Neural cell (in vitro differentiated cells): ENCODE measurements at regions not wholly inside any gene's neighbourhood (a gene's known extent, or its start where the extent isn't known, plus 50 kb on each side); places are given as distances from the start of the nearest gene placed in this dataset.
"Not testable (repeated sequence)": the region's sequence is repeated elsewhere in the genome, so short reads cannot be mapped to it uniquely, and the experiment has no call there.

Experiments used
- H2AFZ ChIP-seq: fragments of 200-600, 300-800 bp; sonication (generic), shearing (Covaris generic); 2 replicates; pipeline ENCODE4 v1.6.0; 2014; ENCODE audit warnings: low read depth, mild to moderate bottlenecking, antibody characterized with exemption, low read length, moderate library complexity
- H3F3A ChIP-seq: fragments of 200-600 bp; shearing (Covaris generic); 2 replicates; pipeline ENCODE4 v1.6.1; 2016; ENCODE audit warnings: mild to moderate bottlenecking, moderate library complexity, mixed read lengths, antibody characterized with exemption, low read length; ENCODE audit not compliant: insufficient read depth, poor library complexity, severe bottlenecking
- H3K27ac ChIP-seq: fragments of 200-600, 300-800 bp; sonication (generic), shearing (Covaris generic); 2 replicates; pipeline ENCODE4 v1.5.1; 2014; ENCODE audit warnings: mild to moderate bottlenecking, low read length, moderate library complexity
- H3K27me3 ChIP-seq: fragments of 300-800, 200-600 bp; sonication (generic), shearing (Covaris generic); 2 replicates; pipeline ENCODE4 v1.6.0; 2014; ENCODE audit warnings: mild to moderate bottlenecking, low read depth, low read length, moderate library complexity; ENCODE audit not compliant: insufficient read depth
- H3K36me3 ChIP-seq: fragments of 300-800, 200-600 bp; sonication (generic), shearing (Covaris generic); 2 replicates; pipeline ENCODE4 v1.5.1; 2014; ENCODE audit warnings: mild to moderate bottlenecking, antibody characterized with exemption, low read length, moderate library complexity; ENCODE audit not compliant: insufficient read depth
- H3K4me2 ChIP-seq: fragments of 300-800, 200-600 bp; sonication (generic), shearing (Covaris generic); 2 replicates; pipeline ENCODE4 v1.6.0; 2014; ENCODE audit warnings: mild to moderate bottlenecking, low read length
- H3K4me3 ChIP-seq: fragments of 300-800, 200-600 bp; sonication (generic), shearing (Covaris generic); 2 replicates; pipeline ENCODE4 v1.5.1; 2014; ENCODE audit warnings: mild to moderate bottlenecking, low read length, moderate library complexity
- H3K79me2 ChIP-seq: fragments of 200-600 bp; shearing (Covaris generic); replicated peaks from 2 replicates; pipeline ENCODE4 v1.6.0; 2014; ENCODE audit warnings: mild to moderate bottlenecking, low read length, moderate library complexity; ENCODE audit not compliant: insufficient read depth
- H3K9ac ChIP-seq: fragments of 300-800, 200-600 bp; sonication (generic), shearing (Covaris generic); 2 replicates; pipeline ENCODE4 v1.6.1; 2016; ENCODE audit warnings: mild to moderate bottlenecking, low read length, mixed read lengths
- H3K9me2 ChIP-seq: fragments of 200-600 bp; shearing (Covaris generic); 2 replicates; pipeline ENCODE4 v1.6.1; 2016; ENCODE audit warnings: mild to moderate bottlenecking, low read length, mixed read lengths; ENCODE audit not compliant: insufficient read depth
- H3K9me3 ChIP-seq: fragments of 200-600, 300-800 bp; sonication (generic), shearing (Covaris generic); 2 replicates; pipeline ENCODE4 v1.6.1; 2016; ENCODE audit warnings: mild to moderate bottlenecking, mixed run types, low read length, moderate library complexity, mixed read lengths
- H4K20me1 ChIP-seq: fragments of 200-600 bp; shearing (Covaris generic); 2 replicates; pipeline ENCODE4 v1.6.1; 2016; ENCODE audit warnings: mild to moderate bottlenecking, mixed run types; ENCODE audit not compliant: insufficient read depth
- CTCF ChIP-seq: fragments of 450-650 bp; IDR thresholded peaks from 2 replicates; pipeline ENCODE4 v1.5.1; 2014; ENCODE audit warnings: antibody characterized with exemption, mild to moderate bottlenecking, moderate library complexity; ENCODE audit not compliant: poor library complexity, severe bottlenecking
- EP300 ChIP-seq: fragments of 450-650 bp; conservative IDR thresholded peaks from 2 replicates; pipeline ENCODE4 v1.6.1; 2014; ENCODE audit warnings: antibody characterized with exemption, mild to moderate bottlenecking, moderate library complexity; ENCODE audit not compliant: poor library complexity, severe bottlenecking
- EZH2 ChIP-seq: fragments of 200-600, 300-800 bp; shearing (Covaris generic), sonication (generic); IDR thresholded peaks from 2 replicates; pipeline ENCODE4 v1.6.1; 2014; ENCODE audit warnings: antibody characterized with exemption, low read length, borderline replicate concordance, mild to moderate bottlenecking; ENCODE audit not compliant: insufficient read depth, poor library complexity, severe bottlenecking
- MXI1 ChIP-seq: fragments of 450-650 bp; conservative IDR thresholded peaks from 2 replicates; pipeline ENCODE4 v1.6.1; 2014; ENCODE audit warnings: antibody characterized with exemption, mild to moderate bottlenecking; ENCODE audit not compliant: poor library complexity, severe bottlenecking
- POLR2AphosphoS5 ChIP-seq: IDR thresholded peaks from 2 replicates; pipeline ENCODE4 v1.6.1; 2012
- RAD21 ChIP-seq: fragments of 450-650 bp; conservative IDR thresholded peaks from 2 replicates; pipeline ENCODE4 v1.6.1; 2014; ENCODE audit warnings: antibody characterized with exemption, mild to moderate bottlenecking, moderate library complexity
- REST ChIP-seq: IDR thresholded peaks from 2 replicates; pipeline ENCODE4 v1.6.1; 2012; ENCODE audit warnings: borderline replicate concordance
- SMC3 ChIP-seq: fragments of 450-650 bp; conservative IDR thresholded peaks from 2 replicates; pipeline ENCODE4 v1.6.1; 2014; ENCODE audit warnings: antibody characterized with exemption, mild to moderate bottlenecking, moderate library complexity; ENCODE audit not compliant: poor library complexity
- TAF1 ChIP-seq: IDR thresholded peaks from 2 replicates; pipeline ENCODE4 v1.6.1; 2012; ENCODE audit warnings: low read depth

GRCh38 chr13:111051726-111052232 lies 63.3 kb upstream of the ARHGEF7 start:
- not testable (repeated sequence) for H3K36me3 ChIP-seq, H3K9me3 ChIP-seq

GRCh38 chr13:111051041-111051725 lies 63.9 kb upstream of the ARHGEF7 start:
- Histone ChIP-seq H3K4me2 (no peak overlapping the region), H3K27ac (no peak overlapping the region), H3K9ac (no peak overlapping the region), H3K79me2 (no peaks in the 10 kb centered on the region), H4K20me1 (no peaks in the 10 kb centered on the region), H3K4me3 (no peak overlapping the region), H3K9me2 (no peaks in the 10 kb centered on the region), H2AFZ (no peak overlapping the region), H3K36me3 (no peaks in the 10 kb centered on the region), H3K9me3 (no peaks in the 10 kb centered on the region), H3F3A (no peaks in the 10 kb centered on the region), H3K27me3 (no peaks in the 10 kb centered on the region)
- TF ChIP-seq RAD21 (no peak), SMC3 (no peak), REST (no peak), CTCF (no peak), TAF1 (no peak), EP300 (no peak), MXI1 (no peak), EZH2 (no peak), POLR2AphosphoS5 (no peak)

More at GRCh38 chr13:111051726-111052232, 63.3 kb upstream of the ARHGEF7 start:
- not testable (repeated sequence) for H3F3A ChIP-seq, H3K4me2 ChIP-seq, H3K27ac ChIP-seq, H3K27me3 ChIP-seq, H3K79me2 ChIP-seq, H3K9ac ChIP-seq, H3K9me2 ChIP-seq, H4K20me1 ChIP-seq, H2AFZ ChIP-seq, H3K4me3 ChIP-seq
